ENCODE measurements at regions not wholly inside any gene's neighbourhood (a gene's known extent, or its start where the extent isn't known, plus 50 kb on each side); places are given as distances from the start of the nearest gene placed in this dataset.

- Mint-ChIP-seq H3K27ac (no peak overlapping the region), H3K27me3 (peaks cover 6% of the 10 kb centered on the region), H3K36me3 (ENCODE audit: low read depth) (no peaks in the 10 kb centered on the region), H3K4me3 (no peak overlapping the region), H3K4me1 (ENCODE audit: low read depth) (peaks cover 2% of the 10 kb centered on the region), H3K9me3 (peaks cover 11% of the 10 kb centered on the region)
- TF ChIP-seq, protein P1, sequence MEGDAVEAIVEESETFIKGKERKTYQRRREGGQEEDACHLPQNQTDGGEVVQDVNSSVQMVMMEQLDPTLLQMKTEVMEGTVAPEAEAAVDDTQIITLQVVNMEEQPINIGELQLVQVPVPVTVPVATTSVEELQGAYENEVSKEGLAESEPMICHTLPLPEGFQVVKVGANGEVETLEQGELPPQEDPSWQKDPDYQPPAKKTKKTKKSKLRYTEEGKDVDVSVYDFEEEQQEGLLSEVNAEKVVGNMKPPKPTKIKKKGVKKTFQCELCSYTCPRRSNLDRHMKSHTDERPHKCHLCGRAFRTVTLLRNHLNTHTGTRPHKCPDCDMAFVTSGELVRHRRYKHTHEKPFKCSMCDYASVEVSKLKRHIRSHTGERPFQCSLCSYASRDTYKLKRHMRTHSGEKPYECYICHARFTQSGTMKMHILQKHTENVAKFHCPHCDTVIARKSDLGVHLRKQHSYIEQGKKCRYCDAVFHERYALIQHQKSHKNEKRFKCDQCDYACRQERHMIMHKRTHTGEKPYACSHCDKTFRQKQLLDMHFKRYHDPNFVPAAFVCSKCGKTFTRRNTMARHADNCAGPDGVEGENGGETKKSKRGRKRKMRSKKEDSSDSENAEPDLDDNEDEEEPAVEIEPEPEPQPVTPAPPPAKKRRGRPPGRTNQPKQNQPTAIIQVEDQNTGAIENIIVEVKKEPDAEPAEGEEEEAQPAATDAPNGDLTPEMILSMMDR (IDR thresholded peaks at IDR 0.05) = no peak
- intact Hi-C loops (cut with micrococcal nuclease) = no loop called here
- ATAC-seq (no peak), DNase-seq (no peak)
- ChIA-PET CTCF (no interaction called here), POLR2A (no interaction called here)
Measured at GRCh38 chr5:110894805-110895204, 156.0 kb downstream of the SLC25A46 start.

DNA sequence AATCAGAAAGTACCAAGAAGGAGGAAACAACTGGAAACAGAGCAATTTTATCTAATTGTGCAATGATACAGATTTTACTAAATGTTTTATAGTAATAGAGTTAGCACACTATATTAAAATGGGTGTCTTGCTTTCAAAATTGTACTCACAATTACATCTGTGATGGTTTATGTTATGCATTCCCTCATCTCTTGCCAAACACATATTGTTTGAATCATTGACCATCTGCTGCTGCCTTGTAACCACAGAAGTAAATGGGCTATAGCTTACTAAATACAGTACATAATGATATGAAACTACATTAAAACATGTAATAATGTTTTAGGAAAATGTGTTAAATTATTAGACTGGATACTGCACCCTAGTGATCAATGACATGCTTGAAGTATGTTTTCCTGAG, 158.1 kb downstream of the SLC25A46 start:
- H3K27me3 Mint-ChIP-seq = peaks cover 6% of the 10 kb centered on the region
- no peaks in the 10 kb centered on the region for H3K36me3 Mint-ChIP-seq (ENCODE audit: low read depth)

DNA sequence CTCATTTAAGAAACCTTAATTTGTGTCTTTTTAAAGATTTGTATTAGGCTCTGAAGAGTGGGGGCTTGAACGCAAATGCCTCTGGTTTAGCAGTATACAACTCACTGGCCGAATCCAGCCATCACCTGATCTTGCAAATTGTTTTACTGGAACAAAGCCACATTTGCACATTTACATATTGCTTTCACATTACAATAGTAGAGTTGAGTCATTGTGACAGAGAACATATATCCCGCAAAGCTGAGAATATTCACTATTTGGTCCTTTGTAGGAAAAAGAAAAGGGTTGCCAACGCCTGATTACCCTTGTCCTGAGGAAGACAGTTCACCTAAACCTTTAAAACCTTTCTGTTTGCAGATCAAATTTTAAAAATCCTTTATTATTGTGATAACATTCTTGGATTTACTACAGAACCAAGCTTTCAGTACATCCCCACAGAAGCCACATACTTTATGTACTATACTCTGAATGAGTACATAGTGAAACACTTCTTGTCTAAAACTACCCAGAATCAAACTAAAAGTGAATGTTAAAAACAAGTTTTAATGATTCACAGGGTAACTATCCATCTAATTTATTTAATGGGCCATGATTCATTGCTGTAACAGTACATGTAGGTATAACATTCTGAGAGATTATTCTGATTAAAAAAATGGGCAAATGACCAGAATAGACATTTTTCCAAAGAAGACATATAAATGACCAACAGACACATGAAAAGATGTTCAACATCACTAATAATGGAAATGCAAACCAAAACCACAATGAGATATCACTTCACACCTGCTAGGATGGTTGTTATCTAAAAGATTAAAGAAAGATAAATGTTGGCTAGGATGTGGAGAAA, 161.0 kb downstream of the SLC25A46 start:
- no peak for ATAC-seq
- DNase-seq = no peak
- Mint-ChIP-seq H3K4me1 (ENCODE audit: low read depth) (peaks cover 5% of the 10 kb centered on the region), H3K9me3 (no peaks in the 10 kb centered on the region), H3K27ac (no peak overlapping the region), H3K36me3 (ENCODE audit: low read depth) (no peaks in the 10 kb centered on the region), H3K27me3 (peaks cover 4% of the 10 kb centered on the region), H3K4me3 (no peak overlapping the region)
- ChIA-PET CTCF (no interaction called here), POLR2A (no interaction called here)
- TF ChIP-seq, protein P1 (IDR thresholded peaks at IDR 0.05) = no peak
- intact Hi-C loops (cut with micrococcal nuclease) = no loop called here

More for the DNA sequence above, 158.1 kb downstream of the SLC25A46 start:
- Mint-ChIP-seq H3K4me3 (no peak overlapping the region), H3K4me1 (ENCODE audit: low read depth) (peaks cover 5% of the 10 kb centered on the region), H3K9me3 (peaks cover 2% of the 10 kb centered on the region), H3K27ac (no peak overlapping the region)
- ChIA-PET POLR2A (no interaction called here), CTCF (no interaction called here)
- TF ChIP-seq, protein P1 (IDR thresholded peaks at IDR 0.05) = no peak
- intact Hi-C loops (cut with micrococcal nuclease) = no loop called here
- DNase-seq (no peak), ATAC-seq (no peak)

DNA sequence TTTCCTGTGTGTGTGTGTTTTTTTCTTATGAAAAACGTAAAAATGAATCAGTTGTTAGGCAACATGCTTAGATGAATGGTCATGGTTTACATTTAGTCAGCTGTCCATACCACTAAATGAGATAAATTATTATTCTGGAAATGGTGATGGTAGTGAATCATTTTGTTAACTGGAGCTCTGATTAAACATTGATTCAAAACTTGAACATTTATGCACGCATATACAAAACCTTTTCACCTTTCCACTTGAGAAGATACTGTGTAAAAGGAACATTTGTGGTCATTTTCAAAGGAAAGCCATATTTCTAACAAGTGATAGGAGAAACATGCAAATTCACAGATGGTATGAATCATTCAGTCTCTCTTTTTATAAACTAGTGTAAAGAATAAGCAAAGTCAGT, 162.0 kb downstream of the SLC25A46 start:
- no peak overlapping the region for H3K27ac Mint-ChIP-seq

GRCh38 chr5:110903966-110904365, 165.2 kb downstream of the SLC25A46 start:
- H3K9me3 Mint-ChIP-seq = no peaks in the 10 kb centered on the region
- H3K4me3 Mint-ChIP-seq = no peak overlapping the region
- TF ChIP-seq, protein P1 (IDR thresholded peaks at IDR 0.05) = no peak
- intact Hi-C loops (cut with micrococcal nuclease) = no loop called here
- peaks cover 5% of the 10 kb centered on the region for H3K4me1 Mint-ChIP-seq (ENCODE audit: low read depth)
- no peak for DNase-seq
- no peak for ATAC-seq
- ChIA-PET POLR2A (no interaction called here), CTCF (no interaction called here)
- no peak overlapping the region for H3K27ac Mint-ChIP-seq
- peaks cover 6% of the 10 kb centered on the region for H3K27me3 Mint-ChIP-seq
- no peaks in the 10 kb centered on the region for H3K36me3 Mint-ChIP-seq (ENCODE audit: low read depth)

More for the DNA sequence above, 162.0 kb downstream of the SLC25A46 start:
- ATAC-seq (no peak), DNase-seq (no peak)
- Mint-ChIP-seq H3K4me1 (ENCODE audit: low read depth) (peaks cover 5% of the 10 kb centered on the region), H3K27me3 (peaks cover 6% of the 10 kb centered on the region), H3K9me3 (no peaks in the 10 kb centered on the region), H3K36me3 (ENCODE audit: low read depth) (no peaks in the 10 kb centered on the region), H3K4me3 (no peak overlapping the region)
- CTCF ChIA-PET = no interaction called here
- intact Hi-C loops (cut with micrococcal nuclease) = no loop called here
- POLR2A ChIA-PET = no interaction called here
- TF ChIP-seq, protein P1 (IDR thresholded peaks at IDR 0.05) = no peak
